Hepatocyte (in vitro differentiated cells): ENCODE measurements at regions not wholly inside any gene's neighbourhood (a gene's known extent, or its start where the extent isn't known, plus 50 kb on each side); places are given as distances from the start of the nearest gene placed in this dataset.

ENCODE experiments used
- DNase-seq: peaks from one replicate; pipeline ENCODE4 v3.0.0-alpha.2; 2016; ENCODE audit warnings: low spot score
- H2AFZ ChIP-seq: fragments of 200-600 bp; sonication (generic); 2 replicates; pipeline ENCODE4 v1.6.0; 2016; ENCODE audit warnings: antibody characterized with exemption, mild to moderate bottlenecking
- H3K27ac ChIP-seq: fragments of 200-600 bp; sonication (generic); 2 replicates; pipeline ENCODE4 v1.5.1; 2016; ENCODE audit warnings: mild to moderate bottlenecking
- H3K27me3 ChIP-seq: fragments of 200-600 bp; sonication (generic); 2 replicates; pipeline ENCODE4 v1.6.1; 2016
- H3K36me3 ChIP-seq: fragments of 200-600 bp; sonication (generic); replicated peaks from 2 replicates; pipeline ENCODE4 v1.5.1; 2016; ENCODE audit warnings: low read depth; ENCODE audit not compliant: insufficient read depth
- H3K4me1 ChIP-seq: fragments of 200-600 bp; sonication (generic); 2 replicates; pipeline ENCODE4 v1.5.1; 2016; ENCODE audit warnings: mild to moderate bottlenecking, moderate library complexity; ENCODE audit not compliant: insufficient read depth
- H3K4me2 ChIP-seq: fragments of 200-600 bp; sonication (generic); 2 replicates; pipeline ENCODE4 v1.6.0; 2016
- H3K4me3 ChIP-seq: fragments of 200-600 bp; sonication (generic); 2 replicates; pipeline ENCODE4 v1.5.1; 2016; ENCODE audit warnings: mild to moderate bottlenecking
- H3K79me2 ChIP-seq: fragments of 200-600 bp; sonication (generic); 2 replicates; pipeline ENCODE4 v1.6.0; 2017; ENCODE audit warnings: mild to moderate bottlenecking
- H3K9me2 ChIP-seq: fragments of 200-600 bp; sonication (generic); replicated peaks from 2 replicates; pipeline ENCODE4 v1.6.0; 2017; ENCODE audit warnings: mild to moderate bottlenecking; ENCODE audit not compliant: insufficient read depth
- H3K9me3 ChIP-seq: fragments of 200-600 bp; sonication (generic); 2 replicates; pipeline ENCODE4 v1.5.1; 2016; ENCODE audit warnings: low read depth, mild to moderate bottlenecking
- H4K20me1 ChIP-seq: fragments of 200-600 bp; sonication (generic); 2 replicates; pipeline ENCODE4 v1.6.0; 2016; ENCODE audit warnings: mild to moderate bottlenecking; ENCODE audit not compliant: insufficient read depth, poor library complexity, severe bottlenecking
- EZH2 ChIP-seq: fragments of 200-600 bp; sonication (generic); IDR thresholded peaks from 2 replicates; pipeline ENCODE4 v1.6.1; 2016; ENCODE audit warnings: antibody characterized with exemption, mild to moderate bottlenecking, borderline replicate concordance
- EZH2phosphoT487 ChIP-seq: fragments of 200-600 bp; sonication (generic); IDR thresholded peaks from one replicate; pipeline ENCODE4 v1.6.1; 2018; ENCODE audit warnings: antibody characterized with exemption, mild to moderate bottlenecking, low read depth, moderate library complexity; ENCODE audit not compliant: unreplicated experiment, severe bottlenecking
- WGBS: methylation state at CpG from one replicate; pipeline ENCODE4 v1.1.6; 2016; ENCODE audit warnings: low lambda C conversion rate; ENCODE audit errors: missing lambda C conversion rate; 5-methylcytosine and 5-hydroxymethylcytosine counted together
- TF ChIP-seq, protein P1 (sequence below): fragments of 200-600 bp; sonication (generic); IDR thresholded peaks from 2 replicates; pipeline ENCODE4 v1.5.1; 2016; ENCODE audit warnings: antibody characterized with exemption, mild to moderate bottlenecking; ENCODE audit not compliant: poor library complexity

- Histone ChIP-seq H3K9me3 (no peaks in the 10 kb centered on the region), H3K4me3 (no peak overlapping the region), H3K9me2 (no peaks in the 10 kb centered on the region), H3K4me2 (no peak overlapping the region), H3K4me1 (no peaks in the 10 kb centered on the region), H2AFZ (no peak overlapping the region), H3K27me3 (no peaks in the 10 kb centered on the region), H3K27ac (no peak overlapping the region), H3K36me3 (no peaks in the 10 kb centered on the region), H3K79me2 (no peaks in the 10 kb centered on the region), H4K20me1 (no peaks in the 10 kb centered on the region)
- TF ChIP-seq EZH2 (no peak), EZH2phosphoT487 (no peak)
- TF ChIP-seq, protein P1, sequence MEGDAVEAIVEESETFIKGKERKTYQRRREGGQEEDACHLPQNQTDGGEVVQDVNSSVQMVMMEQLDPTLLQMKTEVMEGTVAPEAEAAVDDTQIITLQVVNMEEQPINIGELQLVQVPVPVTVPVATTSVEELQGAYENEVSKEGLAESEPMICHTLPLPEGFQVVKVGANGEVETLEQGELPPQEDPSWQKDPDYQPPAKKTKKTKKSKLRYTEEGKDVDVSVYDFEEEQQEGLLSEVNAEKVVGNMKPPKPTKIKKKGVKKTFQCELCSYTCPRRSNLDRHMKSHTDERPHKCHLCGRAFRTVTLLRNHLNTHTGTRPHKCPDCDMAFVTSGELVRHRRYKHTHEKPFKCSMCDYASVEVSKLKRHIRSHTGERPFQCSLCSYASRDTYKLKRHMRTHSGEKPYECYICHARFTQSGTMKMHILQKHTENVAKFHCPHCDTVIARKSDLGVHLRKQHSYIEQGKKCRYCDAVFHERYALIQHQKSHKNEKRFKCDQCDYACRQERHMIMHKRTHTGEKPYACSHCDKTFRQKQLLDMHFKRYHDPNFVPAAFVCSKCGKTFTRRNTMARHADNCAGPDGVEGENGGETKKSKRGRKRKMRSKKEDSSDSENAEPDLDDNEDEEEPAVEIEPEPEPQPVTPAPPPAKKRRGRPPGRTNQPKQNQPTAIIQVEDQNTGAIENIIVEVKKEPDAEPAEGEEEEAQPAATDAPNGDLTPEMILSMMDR, result no peak
- WGBS, result 93% methylated on average over 4 of the region's 4 CpGs
- no peak for DNase-seq
Measured at GRCh38 chr1:214933375-214933774, 149.2 kb upstream of the KCNK2 start.

GRCh38 chr1:214934045-214934444 is 148.5 kb upstream of the KCNK2 start:
- Histone ChIP-seq H3K9me3 (no peaks in the 10 kb centered on the region), H2AFZ (no peak overlapping the region), H4K20me1 (no peaks in the 10 kb centered on the region), H3K79me2 (no peaks in the 10 kb centered on the region), H3K4me2 (no peak overlapping the region), H3K27ac (no peak overlapping the region), H3K4me3 (no peak overlapping the region), H3K4me1 (no peaks in the 10 kb centered on the region), H3K9me2 (no peaks in the 10 kb centered on the region), H3K27me3 (no peaks in the 10 kb centered on the region), H3K36me3 (no peaks in the 10 kb centered on the region)
- WGBS, result 77% methylated on average over 6 of the region's 6 CpGs
- no peak for DNase-seq
- TF ChIP-seq, protein P1, result no peak
- TF ChIP-seq EZH2 (no peak), EZH2phosphoT487 (no peak)

- H4K20me1 ChIP-seq, result no peaks in the 10 kb centered on the region
- no peaks in the 10 kb centered on the region for H3K27me3 ChIP-seq
- H3K4me1 ChIP-seq, result no peaks in the 10 kb centered on the region
- DNase-seq, result no peak
- no peaks in the 10 kb centered on the region for H3K79me2 ChIP-seq
- H3K4me3 ChIP-seq, result no peak overlapping the region
- H3K4me2 ChIP-seq, result no peak overlapping the region
- H3K27ac ChIP-seq, result no peak overlapping the region
- H3K9me2 ChIP-seq, result no peaks in the 10 kb centered on the region
- no peak for TF ChIP-seq EZH2phosphoT487
- TF ChIP-seq, protein P1, result no peak
- TF ChIP-seq EZH2, result no peak
- no peak overlapping the region for H2AFZ ChIP-seq
- no peaks in the 10 kb centered on the region for H3K36me3 ChIP-seq
- no peaks in the 10 kb centered on the region for H3K9me3 ChIP-seq
- 47% methylated on average over 1 of the region's 1 CpG for whole genome bisulfite sequencing
Measured at GRCh38 chr1:214935258-214935657, 147.3 kb upstream of the KCNK2 start.

DNA sequence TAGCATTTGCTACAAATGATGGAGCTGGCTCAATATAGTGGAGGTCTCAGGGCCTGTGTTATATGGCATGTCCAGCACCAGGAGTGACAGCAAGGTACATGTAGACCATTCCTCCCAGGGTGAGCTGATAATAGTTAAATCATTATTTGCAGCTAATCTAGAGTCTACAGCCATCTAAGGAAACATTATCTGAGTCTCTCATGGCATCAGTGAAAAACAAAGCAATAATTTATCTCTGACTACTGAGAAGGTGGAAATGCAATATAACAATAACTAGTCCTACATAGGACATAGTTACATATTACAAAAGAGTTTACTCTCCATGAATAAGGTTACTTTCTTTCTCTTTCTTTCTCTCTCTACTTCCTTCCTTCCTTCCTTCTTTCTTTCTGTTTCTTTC is 143.4 kb upstream of the KCNK2 start:
- Histone ChIP-seq H3K27me3 (no peaks in the 10 kb centered on the region), H2AFZ (no peak overlapping the region), H3K4me1 (no peaks in the 10 kb centered on the region), H3K27ac (no peak overlapping the region), H3K79me2 (no peaks in the 10 kb centered on the region), H3K4me3 (no peak overlapping the region), H3K4me2 (no peak overlapping the region), H4K20me1 (no peaks in the 10 kb centered on the region), H3K36me3 (no peaks in the 10 kb centered on the region), H3K9me2 (no peaks in the 10 kb centered on the region), H3K9me3 (no peaks in the 10 kb centered on the region)
- TF ChIP-seq, protein P1, result no peak
- no peak for TF ChIP-seq EZH2
- no peak for TF ChIP-seq EZH2phosphoT487
- no peak for DNase-seq
